ENCODE measurements at regions not wholly inside any gene's neighbourhood (a gene's known extent, or its start where the extent isn't known, plus 50 kb on each side); places are given as distances from the start of the nearest gene placed in this dataset.

DNA sequence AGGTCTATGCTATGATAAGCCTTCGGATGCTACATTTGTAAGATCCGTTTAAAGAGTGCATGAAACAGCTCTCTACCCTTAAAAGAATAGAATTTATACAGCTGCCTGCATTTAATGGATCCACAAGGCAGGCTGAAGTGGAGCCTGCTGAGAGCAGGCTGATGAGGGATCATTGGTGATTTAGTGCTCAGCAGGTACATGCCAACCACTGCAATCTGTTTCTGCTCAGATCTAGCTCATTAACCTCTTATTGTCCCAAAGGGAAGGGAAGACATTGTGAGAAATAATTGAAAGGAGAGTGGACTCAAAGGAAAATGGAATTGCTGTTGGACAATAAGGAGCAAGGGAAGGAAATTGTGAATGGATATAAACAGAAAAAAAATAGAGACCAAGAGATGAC, 822.6 kb downstream of the TRIB2 start:
- no peak for DNase-seq

DNA sequence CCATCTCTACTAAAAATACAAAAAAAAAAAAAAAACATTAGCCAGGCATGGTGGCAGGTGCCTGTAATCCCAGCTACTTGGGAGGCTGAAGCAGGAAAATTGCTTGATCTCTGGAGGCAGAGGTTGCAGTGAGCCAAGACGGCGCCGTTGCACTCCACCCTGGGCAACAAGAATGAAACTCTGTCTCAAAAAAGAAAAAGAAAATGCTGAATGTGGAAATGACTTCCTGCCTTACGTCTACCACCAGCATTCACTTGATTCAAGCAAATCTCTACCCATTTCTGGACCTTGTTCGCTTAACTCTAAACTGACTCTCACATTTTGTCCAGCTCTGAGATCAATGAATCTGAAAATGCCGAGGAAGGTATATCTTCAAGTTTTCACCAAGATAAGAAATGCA, 825.3 kb downstream of the TRIB2 start:
- DNase-seq: no peak

DNA sequence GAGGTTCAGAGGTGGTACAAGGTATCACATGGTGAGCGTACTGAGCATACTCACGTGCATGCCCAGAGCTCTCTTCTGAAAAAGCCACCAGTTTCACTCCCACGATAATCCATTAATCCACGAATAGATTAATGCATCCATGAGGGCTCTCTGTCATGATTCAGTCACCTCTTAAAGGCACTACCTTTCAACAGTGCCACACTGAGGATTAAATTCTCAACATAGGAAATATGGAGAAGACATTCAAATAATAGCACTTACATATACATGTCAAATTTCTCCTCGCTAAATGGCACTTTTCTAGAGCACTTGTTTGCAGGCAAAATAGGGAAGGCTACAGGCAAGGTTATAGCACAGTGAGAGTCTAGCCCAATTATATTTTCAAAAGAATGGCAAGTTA, 825.9 kb downstream of the TRIB2 start:
- DNase-seq: no peak

DNA sequence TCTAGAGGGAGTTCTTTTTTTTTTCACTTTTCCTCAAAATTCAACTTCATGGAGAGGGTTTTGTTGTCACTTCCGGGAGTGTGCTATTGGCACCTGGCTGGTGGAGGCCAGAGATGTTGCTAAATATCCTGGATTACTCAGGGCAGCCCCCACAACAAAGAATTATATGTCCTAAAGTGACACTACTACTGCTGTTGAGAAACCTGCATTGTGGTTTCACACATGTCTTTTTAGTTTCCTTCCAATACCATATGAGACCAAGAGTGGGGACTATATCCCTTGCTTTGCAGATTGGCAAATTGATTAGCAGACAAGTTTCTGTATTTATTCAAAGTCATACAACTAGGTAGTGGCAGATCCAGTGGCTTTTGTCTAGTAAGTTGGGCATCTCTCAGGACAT, 826.8 kb downstream of the TRIB2 start:
- DNase-seq: no peak

DNA sequence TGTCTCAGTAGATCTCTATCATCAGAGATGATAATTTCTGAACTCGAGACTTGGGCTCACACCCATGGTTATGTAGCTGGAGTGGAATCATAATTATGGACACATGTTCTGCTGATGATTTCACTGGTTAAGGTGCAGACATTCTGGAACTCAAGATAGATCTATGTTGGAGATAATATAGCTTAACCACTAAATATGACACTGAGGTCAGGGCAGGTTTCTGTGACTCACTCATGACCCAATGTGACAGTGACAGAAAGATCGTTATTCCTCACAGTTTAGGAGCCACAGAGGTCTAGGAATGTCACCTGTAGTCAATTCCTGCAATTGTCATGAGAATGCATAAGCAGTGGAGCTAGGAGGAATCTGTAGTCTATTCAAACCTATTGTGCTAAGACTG, 828.6 kb downstream of the TRIB2 start:
- DNase-seq: no peak

DNA sequence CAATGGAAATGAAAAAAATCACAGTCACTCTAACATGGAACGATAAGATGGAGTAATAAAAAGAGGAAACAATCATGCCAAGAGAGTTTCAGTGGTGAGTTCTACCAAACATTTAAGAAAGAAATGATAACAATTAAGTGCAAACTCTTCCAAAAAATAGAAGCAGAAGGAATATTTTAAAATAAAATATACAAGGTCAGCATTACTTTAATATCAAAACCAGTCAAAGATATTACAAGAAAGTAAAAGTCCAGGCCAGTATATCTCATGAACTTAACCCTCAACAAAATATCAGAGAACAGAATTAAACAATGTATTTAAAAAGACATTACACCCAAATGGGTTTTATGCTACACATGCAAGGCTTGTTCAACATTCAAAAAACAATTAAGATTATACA, 829.4 kb downstream of the TRIB2 start:
- DNase-seq: no peak

DNA sequence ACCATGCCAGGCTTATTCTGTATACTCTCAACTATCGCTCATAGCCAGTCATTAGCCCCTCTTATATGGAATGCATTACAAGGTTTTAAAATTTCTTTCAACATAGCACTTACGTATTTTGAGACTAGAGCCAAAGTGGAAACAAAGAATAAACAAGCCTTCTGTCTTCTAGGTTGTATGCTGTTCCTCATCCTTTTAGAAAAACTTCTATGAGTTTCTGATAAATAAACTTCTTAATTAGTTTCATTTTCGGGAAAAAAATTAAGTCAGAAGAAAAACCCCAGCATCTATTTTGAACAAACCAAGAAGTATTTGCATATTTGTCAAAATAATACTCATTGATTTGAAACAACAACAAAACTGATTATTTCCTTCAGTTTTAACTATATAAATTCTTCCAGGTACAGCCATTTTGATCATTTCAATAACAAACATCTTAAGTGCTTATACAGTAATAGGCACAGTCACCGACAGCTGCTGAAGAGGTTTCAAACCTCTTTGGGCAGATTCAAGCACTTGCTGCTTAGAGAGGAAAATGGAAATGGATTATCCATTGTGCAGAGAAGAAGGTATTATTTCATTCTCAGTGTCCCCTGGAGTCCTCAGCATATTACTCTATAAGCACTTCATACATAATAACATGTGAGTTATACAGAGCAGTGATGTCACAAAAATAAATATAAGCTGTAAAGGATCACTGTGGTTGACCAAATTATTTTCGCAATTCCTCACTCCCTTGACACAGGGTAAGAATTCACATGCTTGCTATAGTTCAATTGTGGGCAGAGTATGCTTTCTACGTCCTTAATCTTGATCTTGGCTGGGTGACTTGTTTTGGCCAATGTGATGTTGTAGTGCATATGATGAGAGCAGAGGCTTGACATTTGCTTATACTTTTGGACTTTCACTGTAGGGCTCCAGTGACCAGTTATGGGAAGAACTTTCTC, 833.8 kb downstream of the TRIB2 start:
- no peak for DNase-seq

DNA sequence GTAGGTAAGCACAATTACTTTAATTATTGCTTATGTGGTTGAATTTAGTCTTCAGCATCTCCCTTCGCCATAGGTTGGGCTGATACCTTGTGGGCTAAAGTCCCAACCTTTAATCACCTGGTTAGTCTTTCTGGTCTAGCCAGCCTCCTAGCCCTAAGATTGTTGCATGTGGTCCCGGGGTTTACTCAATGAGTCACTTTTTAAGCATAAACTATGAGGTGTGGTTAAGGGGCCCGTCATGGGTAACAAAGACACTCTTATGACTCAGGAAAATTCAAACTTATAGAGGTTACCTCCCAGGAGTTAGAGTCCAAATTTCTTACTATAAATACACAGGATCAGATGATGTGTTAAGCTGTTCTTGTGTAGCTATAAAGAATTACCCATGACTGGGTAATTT, 841.6 kb downstream of the TRIB2 start:
- no peak for DNase-seq

DNA sequence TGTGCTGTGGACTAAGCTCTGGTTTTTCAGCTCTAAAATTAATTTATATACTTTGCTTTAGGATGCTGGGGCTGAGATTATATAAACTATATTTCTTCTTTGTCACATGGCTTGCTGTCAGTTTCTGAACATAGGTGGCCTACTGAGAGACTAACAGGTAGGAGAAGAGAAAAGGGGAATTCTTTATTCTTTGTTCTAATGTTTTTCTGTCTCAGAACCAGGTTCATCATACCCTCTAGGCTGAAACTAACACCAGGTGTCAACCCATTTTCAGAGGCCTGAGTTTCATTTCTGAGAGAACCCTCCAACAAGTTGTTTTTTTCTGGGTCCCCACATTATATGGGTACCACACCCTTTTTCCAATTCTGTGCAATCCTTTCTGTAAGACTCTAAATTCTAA, 843.6 kb downstream of the TRIB2 start:
- DNase-seq: no peak

DNA sequence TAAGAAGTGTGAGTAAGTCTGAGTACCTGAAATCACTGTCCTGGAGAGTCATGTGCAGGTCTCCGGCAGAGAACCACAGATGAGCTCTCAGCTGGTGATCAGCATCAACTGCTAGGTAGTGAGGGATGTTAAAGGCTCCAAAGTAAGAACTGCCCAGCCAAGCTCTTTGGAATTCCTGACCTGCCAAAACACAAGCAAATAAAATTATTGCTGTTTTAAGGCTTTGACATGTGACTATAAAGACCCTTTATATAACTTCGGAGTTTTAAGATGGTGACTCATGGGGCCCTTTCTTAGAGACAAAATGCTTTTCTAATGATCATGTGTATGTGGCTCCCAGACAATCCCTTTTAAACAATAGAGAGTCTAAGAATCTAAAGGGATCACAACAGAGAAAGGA, 855.7 kb downstream of the TRIB2 start:
- DNase-seq: no peak

DNA sequence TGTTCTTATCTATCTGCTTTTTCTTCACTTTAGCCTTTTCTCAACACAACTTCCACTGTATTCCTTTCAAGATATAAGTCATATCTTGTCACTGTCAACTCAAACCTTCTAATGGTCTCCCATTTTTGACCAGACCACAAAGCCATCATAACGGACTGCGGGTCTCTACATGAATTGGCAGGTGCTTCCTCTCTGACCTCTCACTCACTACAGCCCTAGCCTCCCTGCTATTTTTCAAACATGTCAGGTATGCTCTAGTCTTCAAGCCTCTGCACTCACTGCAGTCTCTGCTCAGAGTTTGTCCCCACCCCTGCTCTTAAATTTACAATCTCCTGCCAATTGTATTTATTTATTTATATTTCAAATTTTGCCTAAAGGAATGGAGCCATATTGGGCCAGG, 858.1 kb downstream of the TRIB2 start:
- no peak for DNase-seq

DNA sequence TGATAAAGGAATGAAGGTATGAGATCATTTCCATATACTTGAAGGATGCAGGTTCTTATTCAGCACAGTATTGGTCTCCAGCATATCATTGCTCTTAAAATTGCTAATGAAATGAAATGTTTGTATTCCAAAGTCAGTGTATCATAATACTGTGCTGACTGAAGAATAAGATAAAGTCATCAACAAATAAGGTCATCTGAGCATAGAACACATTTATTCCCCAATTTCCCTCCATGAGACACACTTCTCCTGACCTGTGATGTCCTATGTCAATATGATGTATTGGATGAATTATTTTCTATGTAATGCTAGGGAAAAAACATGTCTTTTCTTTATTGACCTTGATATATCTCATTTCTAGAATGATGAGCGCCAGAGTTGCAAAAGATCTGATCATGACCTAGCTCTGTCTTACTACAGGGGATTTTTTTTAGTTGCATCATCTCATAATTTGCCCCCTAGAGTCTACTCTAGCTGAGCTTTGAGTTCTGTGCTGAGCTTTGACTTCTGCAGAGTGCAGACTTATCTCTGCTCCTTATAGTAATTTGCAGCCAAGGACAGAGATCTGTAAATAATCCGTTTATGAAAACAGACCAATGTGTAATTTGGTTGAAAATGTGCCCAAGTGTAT, 859.8 kb downstream of the TRIB2 start:
- no peak for DNase-seq

DNA sequence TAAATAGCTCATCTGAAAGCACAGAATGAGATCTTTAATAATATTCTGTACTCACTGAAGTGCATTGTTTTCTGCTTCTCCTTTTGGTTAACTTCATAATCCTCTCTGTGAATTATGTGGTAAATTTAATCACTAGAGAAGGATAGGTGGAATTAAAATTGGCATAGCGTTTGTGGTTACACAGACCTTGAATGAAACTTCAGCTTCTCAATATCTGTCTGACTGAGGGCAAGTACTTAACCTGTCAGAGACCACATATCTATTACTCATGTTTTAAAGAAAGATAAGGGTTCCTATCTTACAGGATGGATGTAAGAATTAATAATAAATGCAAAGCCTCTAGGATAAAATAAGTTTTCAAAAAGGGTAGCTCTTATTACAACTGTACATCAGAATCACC, 861.8 kb downstream of the TRIB2 start:
- DNase-seq: no peak

DNA sequence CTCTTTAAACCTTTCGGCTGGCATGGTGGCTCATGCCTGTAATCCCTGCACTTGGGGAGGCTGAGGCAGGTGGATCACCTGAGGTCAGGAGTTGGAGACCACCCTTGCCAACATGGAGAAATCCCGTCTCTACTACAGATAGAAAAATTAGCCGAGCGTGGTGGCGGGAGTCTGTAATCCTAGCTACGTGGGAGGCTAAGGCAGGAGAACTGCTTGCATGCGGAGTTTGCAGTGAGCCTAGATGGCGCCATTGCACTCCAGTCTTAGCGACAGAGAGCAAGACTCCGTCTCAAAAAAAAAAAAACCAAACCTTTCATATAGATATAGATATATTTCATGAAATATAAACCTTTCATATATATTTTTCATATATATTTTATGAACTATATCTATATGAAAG, 864.7 kb downstream of the TRIB2 start:
- no peak for DNase-seq

DNA sequence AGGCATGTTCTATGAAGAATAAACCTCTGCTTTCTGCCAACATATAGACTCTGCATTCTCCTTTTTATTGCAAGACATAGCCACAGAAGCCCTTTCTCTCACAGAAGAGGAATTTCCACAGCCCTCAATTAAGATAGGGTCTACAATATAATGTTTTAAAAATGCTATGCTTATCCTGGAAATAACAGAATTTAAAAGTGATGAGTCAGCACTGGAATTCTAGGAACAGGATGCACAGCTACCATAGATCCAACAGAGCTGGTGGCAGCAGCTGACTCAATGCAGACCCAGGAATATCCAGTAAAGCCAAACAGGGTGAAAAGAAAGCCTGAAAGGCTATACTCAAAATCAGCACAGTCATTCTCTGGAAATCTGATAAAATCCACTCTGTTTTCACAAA, 866.9 kb downstream of the TRIB2 start:
- no peak for DNase-seq

DNA sequence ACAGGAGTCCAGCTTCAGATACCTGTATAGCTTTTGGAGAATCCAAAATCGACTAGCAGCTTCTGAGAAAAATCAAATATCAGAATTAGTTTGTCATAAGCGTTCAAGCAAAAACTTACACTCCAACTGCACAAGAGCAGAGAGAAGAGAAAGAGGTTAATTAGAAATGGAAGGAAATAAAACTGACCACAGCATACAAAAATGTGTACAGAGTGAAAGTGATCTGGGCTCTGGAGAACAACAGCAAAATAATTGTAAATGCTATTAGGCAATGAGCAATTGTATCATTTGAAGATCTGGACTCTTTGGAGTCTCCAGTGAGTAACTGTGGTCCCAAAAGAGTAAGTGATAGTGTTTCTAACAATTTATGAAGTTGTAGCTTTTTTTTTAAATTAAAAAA, 867.3 kb downstream of the TRIB2 start:
- no peak for DNase-seq

DNA sequence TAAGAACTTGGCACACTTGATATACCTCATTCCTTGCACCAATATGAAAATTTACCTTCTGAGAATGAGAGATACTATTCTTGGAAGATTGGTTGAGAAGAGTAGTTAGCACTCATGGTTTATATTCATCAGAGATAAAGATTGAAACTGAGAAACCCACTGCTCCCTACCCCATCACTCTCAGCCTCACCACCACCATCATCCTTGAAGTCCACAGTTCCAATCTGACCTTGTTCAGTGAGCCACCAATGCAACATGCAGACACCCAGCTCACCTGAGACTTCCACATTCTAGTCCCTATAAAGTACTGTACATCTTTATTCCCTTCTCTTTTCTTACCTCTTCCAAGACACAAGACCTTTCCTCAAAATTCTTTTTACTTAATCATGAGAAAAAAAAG, 869.0 kb downstream of the TRIB2 start:
- DNase-seq: no peak

DNA sequence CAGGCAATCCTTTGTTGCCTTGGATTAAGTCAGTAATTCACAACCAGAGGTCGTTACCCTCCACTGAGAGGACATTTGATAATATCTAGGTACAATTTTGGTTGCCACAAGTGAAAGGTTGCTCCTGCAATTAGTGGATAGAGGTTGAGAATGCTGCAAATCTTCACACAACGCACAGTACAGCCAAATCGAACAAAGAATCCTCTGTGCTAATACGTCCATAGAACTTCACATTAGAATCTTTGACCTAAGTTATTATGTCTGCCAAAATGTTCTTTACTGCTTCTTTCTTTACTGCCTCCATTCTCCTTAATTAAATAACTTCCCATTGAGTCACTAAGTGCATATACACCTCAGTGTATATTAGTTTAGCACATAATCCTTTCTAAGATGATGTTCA, 879.5 kb downstream of the TRIB2 start:
- DNase-seq: no peak

DNA sequence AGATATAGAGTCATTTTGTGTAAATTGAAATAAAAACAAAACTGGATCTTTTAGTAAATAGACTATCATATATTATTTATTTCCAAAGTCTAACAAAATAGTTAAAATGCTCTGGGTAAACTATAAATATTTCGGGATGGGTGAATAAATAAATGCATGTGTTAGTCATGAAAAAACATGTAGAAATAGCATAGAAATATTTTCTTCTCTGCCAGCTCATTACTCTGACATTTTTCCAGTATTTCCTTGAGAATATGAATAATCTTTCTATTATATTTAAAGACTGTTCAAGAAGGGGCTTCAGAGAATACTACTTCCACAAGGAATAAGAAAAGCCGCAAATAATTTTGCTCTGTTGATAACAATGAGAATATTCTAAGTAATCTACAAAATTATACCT, 880.4 kb downstream of the TRIB2 start:
- DNase-seq: no peak

DNA sequence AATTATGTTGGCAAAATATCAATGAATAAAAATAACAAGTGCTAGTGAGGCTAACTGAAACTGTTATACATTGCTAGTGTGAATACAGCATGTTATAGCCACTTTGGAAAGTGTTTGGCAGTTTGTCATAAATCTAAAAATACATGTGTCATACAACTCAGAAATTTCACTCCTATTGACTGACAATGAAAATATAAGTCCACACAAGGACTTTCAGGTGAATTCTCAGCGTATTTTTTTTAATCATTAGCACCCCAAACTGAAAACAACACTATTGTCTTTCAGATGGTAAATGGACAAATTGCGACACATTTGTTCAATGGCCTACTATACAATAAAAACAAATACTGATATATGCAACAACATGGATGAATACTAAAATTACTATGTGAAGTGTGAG, 884.8 kb downstream of the TRIB2 start:
- no peak for DNase-seq

DNA sequence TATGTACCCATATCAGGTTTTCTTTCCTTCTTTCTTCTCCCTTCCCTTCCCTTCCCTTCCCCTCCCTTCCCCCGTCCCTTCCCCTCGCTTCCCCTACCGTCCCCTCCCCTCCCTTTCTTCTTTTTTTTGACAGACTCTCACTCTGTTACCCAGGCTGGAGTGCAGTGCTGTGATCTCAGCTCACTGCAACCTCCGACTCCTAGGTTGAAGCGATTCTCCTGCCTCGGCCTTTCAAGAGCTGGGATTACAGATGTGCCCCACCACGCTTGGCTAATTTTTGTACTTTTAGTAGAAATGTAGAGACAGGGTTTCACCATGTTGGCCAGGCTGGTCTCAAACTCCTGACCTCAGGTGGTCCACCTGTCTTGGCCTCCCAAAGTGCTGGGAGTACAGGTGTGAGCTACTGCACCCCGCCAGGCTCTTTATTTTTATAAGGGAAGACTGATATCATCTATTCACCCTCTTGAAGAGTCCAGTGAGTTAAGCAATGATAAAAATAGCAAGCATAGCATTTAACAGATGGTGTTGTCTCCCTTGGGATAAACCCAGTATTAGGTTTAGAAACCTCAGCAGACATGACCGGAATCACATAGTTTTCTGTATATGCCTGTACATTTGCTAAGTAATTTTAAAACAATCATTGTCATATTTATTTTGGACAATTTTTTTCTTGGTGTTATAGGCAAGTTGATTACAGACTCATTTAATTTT, 888.4 kb downstream of the TRIB2 start:
- no peak for DNase-seq

DNA sequence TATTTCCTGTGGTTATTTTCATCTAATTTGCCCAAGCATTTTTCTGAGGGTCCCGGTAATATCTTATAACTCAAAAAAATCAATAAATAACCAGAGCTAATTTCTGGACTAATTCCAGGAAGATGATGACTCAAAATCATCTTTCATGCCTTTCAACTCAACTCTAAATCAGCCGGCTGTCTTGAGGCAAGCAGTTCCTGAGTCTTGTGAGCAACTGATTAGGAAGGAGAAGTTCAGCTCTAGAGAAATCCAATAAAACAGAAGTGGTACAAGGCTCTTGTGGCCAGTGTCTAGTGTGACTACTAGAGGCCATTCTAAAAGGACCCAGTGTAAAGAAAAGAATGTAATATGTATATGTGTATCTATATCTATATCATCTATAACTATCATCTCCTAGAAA, 890.4 kb downstream of the TRIB2 start:
- no peak for DNase-seq

DNA sequence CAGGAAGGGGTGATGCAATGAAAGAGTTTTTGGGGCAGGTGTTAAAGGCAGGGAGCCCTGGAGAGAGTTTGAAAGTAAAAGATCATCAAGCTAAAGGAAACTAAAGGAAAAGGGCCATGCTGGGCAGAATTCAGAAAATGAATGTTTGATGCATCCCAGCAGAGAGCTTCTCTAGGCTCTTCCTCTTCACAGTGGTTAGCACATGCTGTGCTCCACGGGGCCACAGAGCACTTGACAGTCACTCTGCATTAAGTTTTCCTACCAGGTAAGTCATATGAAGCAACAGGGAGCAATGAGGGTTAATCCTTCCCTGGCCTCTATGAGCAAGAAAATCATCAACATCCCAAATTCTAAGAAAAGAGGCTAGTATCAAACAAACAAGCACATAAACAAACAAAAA, 895.2 kb downstream of the TRIB2 start:
- DNase-seq: no peak

DNA sequence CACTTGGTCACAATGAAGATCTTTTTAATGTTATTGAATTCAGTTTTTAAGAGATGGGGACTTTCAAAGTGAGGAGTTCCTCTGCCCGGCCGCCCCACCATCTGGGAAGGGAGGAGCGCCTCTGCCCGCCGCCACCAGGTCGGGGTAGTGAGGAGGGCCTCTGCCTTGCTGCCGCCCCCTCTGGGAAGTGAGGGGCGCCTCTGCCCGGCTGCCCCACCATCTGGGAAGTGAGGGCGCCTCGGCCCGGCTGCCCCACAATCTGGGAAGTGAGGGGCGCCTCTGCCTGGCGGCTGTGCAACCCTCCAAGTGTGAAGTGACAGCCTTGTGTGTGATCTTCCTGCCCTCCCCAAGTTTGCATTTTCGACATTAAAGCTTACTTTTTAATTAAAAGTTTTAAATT, 899.3 kb downstream of the TRIB2 start:
- no peak for DNase-seq

Data from inflammatory macrophage treated with lipopolysaccharide for 1 hour (primary cell).